Activated CD8-positive, alpha-beta memory T cell treated with anti-CD3 and anti-CD28 coated beads, Interleukin-2, amount 50 U/mL, for 4 hours (primary cell): ENCODE measurements at regions not wholly inside any gene's neighbourhood (a gene's known extent, or its start where the extent isn't known, plus 50 kb on each side); places are given as distances from the start of the nearest gene placed in this dataset.

ENCODE experiments used
- DNase-seq: peaks from one replicate; pipeline ENCODE4 v3.0.0-alpha.2; 2020

- DNase-seq: no peak
Measured at GRCh38 chr13:107851670-107852069, 363.7 kb downstream of the LIG4 start.

DNA sequence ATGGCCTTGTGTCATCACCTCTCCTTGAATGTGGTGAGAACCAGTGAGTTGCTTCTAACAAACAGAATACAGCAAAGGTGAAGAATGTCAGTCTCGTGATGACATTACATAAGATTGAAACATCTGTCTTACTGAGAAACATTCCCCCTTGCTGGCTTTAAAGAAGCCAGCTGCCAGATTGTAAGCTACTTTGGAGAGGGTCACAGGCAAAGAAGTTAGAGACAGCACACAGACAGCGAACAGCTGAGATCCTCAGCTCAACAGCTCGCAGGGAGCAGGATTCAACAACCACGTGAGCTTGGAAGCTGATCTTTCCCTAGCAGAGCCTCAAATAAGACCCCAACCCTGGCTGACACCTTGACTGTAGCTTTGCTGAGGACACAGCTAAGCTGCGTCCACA lies 367.9 kb downstream of the LIG4 start:
- DNase-seq: no peak

- no peak for DNase-seq
Measured at GRCh38 chr13:107846642-107847041, 368.7 kb downstream of the LIG4 start.

- DNase-seq: no peak
Measured at GRCh38 chr13:107845911-107846310, 369.4 kb downstream of the LIG4 start.

DNA sequence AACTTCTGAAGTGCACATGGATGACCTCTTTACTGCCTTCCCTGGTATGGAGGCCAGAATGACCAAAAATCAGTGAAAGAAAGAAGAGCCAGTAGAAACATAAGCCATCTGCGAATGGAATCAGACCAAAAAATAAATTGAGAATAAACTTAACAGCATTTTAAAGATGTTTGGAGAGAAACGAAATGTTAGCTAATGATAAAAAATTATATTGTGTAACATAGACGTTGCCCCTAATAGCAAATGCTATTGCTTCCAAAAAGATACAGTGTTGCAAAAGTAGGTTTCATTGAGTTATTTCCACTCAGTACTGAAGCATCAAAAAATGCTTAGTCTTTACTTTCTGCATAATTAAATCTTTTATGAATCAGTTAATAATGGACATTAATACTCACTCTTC lies 371.7 kb downstream of the LIG4 start:
- DNase-seq: no peak

DNA sequence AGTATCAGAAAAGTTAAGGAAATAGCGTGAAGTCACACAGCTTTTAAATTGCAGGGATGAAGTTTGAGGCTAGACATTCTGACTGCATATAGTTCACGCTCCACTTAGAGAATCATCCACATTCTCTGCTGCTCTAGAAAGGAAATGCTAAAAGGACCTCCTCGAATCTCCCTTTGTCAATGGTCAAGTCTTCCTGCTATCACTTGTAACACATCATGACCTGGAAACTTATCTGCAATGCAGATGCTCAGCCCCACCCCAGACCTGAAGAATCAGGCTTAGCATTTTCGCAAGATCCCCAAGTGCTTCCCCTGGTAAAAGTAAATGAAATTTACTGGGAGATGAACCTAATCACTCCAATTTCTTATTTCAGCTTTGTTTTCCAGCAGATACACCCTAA lies 372.1 kb downstream of the LIG4 start:
- DNase-seq: no peak

- no peak for DNase-seq
Measured at GRCh38 chr13:107842562-107843180, 372.7 kb downstream of the LIG4 start.

DNA sequence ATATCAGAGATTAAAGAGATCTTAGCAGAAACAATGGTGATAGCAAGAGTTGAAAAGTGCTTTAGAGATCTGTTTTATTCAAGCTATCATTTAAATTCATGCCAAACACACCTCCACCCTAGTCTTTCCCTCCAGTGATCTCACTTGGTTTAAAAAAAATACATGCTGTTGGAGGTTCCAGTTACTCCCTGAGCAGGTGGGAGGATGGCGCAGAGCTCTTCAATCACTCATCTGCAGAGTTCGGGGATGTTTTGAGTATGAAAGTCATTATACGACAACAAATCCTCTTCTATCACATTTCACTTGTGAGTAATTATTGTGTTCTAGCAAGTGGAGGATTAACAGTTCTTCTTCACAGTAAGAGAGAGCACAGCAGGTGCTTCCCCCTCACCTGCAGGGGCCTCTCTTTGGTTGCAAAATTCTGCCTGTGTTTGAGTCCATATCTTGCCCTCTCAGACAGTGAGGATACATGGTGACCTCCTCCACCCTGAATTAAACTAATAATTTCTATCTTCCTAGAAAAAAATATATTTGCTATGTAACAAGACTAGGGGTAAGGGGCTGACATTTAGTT lies 376.7 kb downstream of the LIG4 start:
- DNase-seq: no peak

GRCh38 chr13:107836685-107837084 lies 378.7 kb downstream of the LIG4 start:
- DNase-seq: no peak

- no peak for DNase-seq
Measured at GRCh38 chr13:107835339-107836018, 379.9 kb downstream of the LIG4 start.

- DNase-seq: no peak
Measured at GRCh38 chr13:107834717-107835116, 380.6 kb downstream of the LIG4 start.

- no peak for DNase-seq
Measured at GRCh38 chr13:107834281-107834680, 381.1 kb downstream of the LIG4 start.

GRCh38 chr13:107832500-107833100 lies 382.7 kb downstream of the LIG4 start:
- no peak for DNase-seq

DNA sequence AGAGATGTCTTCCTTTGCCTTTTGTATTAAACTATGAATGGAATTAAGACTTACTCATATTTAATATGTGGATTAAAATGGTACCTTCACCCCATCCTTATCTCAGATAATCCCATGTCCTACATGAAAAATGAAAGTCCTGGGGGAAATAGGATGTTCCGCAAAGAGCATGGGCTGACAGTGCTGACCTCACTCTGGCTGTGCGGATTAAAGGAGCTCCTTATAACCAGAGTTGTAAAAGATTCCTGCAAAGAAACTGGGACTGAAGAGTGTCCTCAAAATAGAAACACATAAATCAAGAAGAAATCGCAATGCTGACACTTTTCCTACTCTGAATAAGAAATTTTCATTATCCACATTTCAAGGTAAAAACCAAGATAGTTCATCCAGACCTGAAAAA lies 384.5 kb downstream of the LIG4 start:
- no peak for DNase-seq

DNA sequence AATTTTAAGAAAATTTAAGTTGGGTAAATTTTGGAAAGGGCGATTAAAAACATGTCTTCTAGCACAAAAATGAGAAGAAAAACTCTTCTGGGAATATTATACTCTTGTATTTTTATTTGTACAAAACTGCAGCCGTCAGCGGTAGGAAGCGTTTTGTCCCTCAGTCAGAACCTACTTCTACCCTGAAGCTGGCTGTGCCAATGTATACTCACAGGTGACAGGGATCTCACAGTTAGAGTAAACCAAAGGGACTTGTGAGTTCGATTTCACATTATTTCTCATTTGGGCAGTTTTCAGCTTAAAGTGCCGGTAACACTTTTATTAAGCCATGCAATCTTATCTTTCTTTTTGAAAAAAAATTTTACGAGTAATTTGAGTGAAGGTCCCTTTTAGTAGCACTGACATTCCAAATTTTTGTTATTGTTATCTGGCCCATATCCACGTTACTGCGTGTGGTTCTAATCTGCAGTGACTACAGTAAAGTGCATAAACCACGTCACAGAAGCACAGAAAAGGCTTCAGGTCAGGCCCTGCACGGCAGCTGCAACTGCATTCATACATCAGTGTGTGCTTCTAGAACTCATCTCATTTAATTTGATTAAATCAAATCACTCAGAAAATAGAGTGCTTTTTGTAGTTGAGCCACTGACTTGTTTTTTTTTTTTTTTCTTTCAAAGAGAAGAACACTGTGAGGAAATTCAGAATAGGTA lies 387.3 kb downstream of the LIG4 start:
- DNase-seq: no peak

GRCh38 chr13:107824635-107825034 lies 390.7 kb downstream of the LIG4 start:
- no peak for DNase-seq

DNA sequence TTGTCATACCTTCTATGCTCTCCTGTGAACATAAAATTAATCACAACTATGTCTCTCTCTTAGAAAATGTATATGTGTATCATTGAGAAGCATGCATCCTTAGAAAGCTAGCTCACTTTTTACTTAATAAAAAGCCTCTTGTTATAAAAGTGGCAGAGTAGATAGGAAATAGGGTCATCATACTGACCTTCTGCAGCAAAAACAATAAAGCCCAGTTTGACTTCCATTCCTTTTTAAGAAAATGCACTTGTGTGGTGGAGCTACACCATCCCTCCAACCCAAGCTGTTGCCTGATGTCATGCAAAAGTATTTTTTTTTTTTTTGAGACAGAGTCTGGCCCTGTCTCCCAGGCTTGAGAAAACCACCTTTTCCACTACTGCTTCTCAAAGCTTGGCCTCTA lies 393.3 kb downstream of the LIG4 start:
- DNase-seq: no peak

GRCh38 chr13:107821492-107821891 lies 393.8 kb downstream of the LIG4 start:
- no peak for DNase-seq

DNA sequence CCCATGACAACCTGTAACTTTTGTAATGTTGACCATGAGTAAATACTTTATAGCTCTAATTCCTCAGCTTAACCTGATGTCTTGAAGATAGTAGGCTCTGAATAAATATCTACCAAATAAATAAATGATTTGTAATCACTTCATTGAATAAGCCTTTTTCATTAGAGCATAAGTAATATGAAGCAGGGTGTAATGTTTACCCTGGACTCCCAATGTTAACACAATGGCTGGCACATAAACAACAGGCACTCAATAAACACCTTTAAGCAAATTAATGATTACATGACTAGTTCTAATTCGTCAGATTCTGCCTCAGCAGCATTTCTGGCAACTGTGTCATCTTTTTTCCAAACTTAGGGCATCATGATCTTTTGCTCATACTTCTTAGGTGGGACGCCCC lies 396.3 kb downstream of the LIG4 start:
- DNase-seq: no peak

DNA sequence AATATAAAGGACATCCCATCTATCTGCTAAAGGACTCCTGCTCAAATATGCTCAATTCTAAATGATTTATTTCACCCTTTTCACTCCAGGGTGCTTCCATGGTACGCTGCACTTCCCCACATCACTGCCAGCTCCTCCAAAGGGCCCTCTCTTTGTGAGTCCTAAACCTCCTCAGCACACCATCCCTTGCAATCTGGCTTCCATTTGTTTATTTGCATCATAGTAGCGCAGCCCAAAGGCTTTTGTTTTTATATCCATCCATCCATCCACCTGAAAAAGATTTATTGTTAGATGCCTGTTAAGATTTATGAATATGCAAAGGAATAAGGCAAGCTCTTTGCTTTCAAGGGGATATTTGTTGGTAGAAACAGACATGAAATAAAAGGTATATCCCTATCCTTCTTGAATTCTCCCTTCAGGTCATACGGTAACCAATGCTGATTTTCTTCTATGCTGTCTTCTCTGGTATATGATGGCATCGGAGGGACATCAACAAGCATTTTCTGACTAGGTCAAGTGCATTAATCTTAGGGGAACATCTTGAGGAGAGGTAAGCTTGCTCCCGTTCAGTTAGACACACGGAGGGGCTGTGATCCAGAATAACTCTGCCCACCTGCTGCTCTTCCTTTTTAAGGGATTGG lies 397.6 kb downstream of the LIG4 start:
- no peak for DNase-seq

DNA sequence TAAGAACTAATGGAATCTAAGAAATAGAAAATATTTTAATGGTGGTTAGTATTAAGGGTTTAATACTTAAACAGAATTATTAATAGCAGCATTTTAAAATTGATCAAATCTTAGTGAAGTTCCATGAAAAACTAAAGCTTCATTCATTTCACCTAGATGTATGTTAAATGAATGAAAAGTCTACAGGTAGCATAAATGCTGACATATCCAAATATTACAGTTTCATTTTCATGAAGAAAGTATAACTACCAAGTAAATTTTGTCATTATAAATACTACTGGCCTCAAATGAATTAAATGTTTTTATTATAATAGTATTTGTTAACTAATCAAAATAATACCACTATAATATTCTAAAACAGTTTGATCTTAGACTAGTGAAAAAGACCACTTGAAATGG lies 403.3 kb downstream of the LIG4 start:
- DNase-seq: no peak

GRCh38 chr13:107811233-107812013 lies 403.9 kb downstream of the LIG4 start:
- DNase-seq: no peak
